ENCODE measurements at regions not wholly inside any gene's neighbourhood (a gene's known extent, or its start where the extent isn't known, plus 50 kb on each side); places are given as distances from the start of the nearest gene placed in this dataset.

DNA sequence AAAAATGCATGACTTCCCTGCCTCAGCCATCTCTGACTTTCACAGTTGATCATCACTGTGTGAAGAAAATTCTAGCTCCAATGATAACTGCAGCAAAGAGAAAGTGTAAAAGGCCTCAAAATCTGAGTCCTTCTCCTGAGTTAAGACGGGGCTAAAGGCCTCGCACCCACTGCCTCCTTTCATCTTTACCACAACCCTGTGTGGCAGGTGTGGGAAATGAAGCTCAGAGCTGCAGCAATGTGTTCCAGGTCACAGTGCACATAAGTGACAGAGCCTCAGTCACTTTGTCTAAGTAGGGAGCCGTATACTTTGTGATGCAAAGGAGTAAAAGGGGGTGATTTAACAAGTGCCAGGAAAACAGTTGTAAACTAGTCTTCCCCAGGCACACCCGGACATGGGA, 144.7 kb upstream of the TMCC3 start:
- Histone ChIP-seq H3K9ac (ENCODE audit: insufficient read depth in 1 of 2, low read length in 2 of 2) (no peak overlapping the region), H3K4me3 (no peak overlapping the region), H3K4me1 (ENCODE audit: control insufficient read depth in 5 of 5, insufficient read depth in 5 of 5, low read length in 5 of 5) (peaks cover 0 to 25% (median 5%) of the 10 kb centered on the region in 5 donors), H3K27ac (ENCODE audit: low read depth in 1 of 2, low read length in 1 of 2) (no peak overlapping the region), H3K9me3 (ENCODE audit: control insufficient read depth in 4 of 4, insufficient read depth in 3 of 4, low read length in 3 of 4) (no peaks in the 10 kb centered on the region), H3K27me3 (ENCODE audit: control insufficient read depth in 3 of 3, insufficient read depth in 3 of 3, low read length in 2 of 3) (no peaks in the 10 kb centered on the region), H3K36me3 (ENCODE audit: control insufficient read depth in 4 of 4, insufficient read depth in 4 of 4, low read length in 4 of 4) (no peaks in the 10 kb centered on the region)
- no peak for TF ChIP-seq CTCF (IDR thresholded peaks at IDR 0.05; ENCODE audit: control extremely low read depth, extremely low read depth)
- ATAC-seq (ENCODE audit: insufficient read depth, low FRiP score) (no peak), DNase-seq (no peak)
- 83 to 93% methylated on average over 4 of the region's 4 CpGs for WGBS, 2 donors

DNA sequence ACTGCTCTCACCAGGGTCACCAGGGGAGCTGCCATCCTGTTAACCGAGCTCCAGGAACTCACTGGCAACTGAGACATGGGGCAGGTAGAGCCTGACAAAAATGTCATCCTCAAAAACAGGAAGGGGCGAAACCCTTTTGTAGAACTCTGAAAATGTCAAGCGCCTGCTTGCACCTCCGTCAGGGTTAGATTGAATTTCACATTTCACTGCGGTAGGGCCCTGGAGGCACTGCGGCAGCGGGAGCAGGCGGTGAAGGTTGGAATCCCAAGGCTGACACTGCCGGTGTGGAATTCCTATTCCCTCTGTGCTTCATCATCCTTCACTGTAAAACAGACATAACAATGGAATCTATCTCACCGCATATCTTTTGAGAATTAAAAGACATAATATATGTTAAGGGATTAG, 142.8 kb upstream of the TMCC3 start:
- Histone ChIP-seq H3K9ac (ENCODE audit: insufficient read depth in 1 of 2, low read length in 2 of 2) (peak overlapping the region in 1 of 2 donors; percentile 62), H3K27ac (ENCODE audit: low read depth in 1 of 2, low read length in 1 of 2) (no peak overlapping the region), H3K27me3 (ENCODE audit: control insufficient read depth in 3 of 3, insufficient read depth in 3 of 3, low read length in 2 of 3) (no peaks in the 10 kb centered on the region), H3K36me3 (ENCODE audit: control insufficient read depth in 4 of 4, insufficient read depth in 4 of 4, low read length in 4 of 4) (no peaks in the 10 kb centered on the region), H3K4me1 (ENCODE audit: control insufficient read depth in 5 of 5, insufficient read depth in 5 of 5, low read length in 5 of 5) (peaks cover 0 to 28% (median 5%) of the 10 kb centered on the region in 5 donors), H3K4me3 (no peak overlapping the region), H3K9me3 (ENCODE audit: control insufficient read depth in 4 of 4, insufficient read depth in 3 of 4, low read length in 3 of 4) (no peaks in the 10 kb centered on the region)
- WGBS, 2 donors = 83% methylated on average over 10 of the region's 10 CpGs
- no peak for TF ChIP-seq CTCF (IDR thresholded peaks at IDR 0.05; ENCODE audit: control extremely low read depth, extremely low read depth)
- DNase-seq = peak in 2 of 3 donors; percentile 37 to 50
- no peak for ATAC-seq (ENCODE audit: insufficient read depth, low FRiP score)

- peak; percentile 88 to 97 (median 94) for DNase-seq
- Histone ChIP-seq H3K27ac (ENCODE audit: low read depth in 1 of 2, low read length in 1 of 2) (no peak overlapping the region), H3K9ac (ENCODE audit: insufficient read depth in 1 of 2, low read length in 2 of 2) (no peak overlapping the region), H3K4me1 (ENCODE audit: control insufficient read depth in 5 of 5, insufficient read depth in 5 of 5, low read length in 5 of 5) (peaks cover 0 to 28% (median 5%) of the 10 kb centered on the region in 5 donors), H3K36me3 (ENCODE audit: control insufficient read depth in 4 of 4, insufficient read depth in 4 of 4, low read length in 4 of 4) (no peaks in the 10 kb centered on the region), H3K4me3 (no peak overlapping the region), H3K9me3 (ENCODE audit: control insufficient read depth in 4 of 4, insufficient read depth in 3 of 4, low read length in 3 of 4) (no peaks in the 10 kb centered on the region), H3K27me3 (ENCODE audit: control insufficient read depth in 3 of 3, insufficient read depth in 3 of 3, low read length in 2 of 3) (no peaks in the 10 kb centered on the region)
- WGBS, 2 donors = 32 to 47% methylated on average over 6 of the region's 6 CpGs
- no peak for TF ChIP-seq CTCF (IDR thresholded peaks at IDR 0.05; ENCODE audit: control extremely low read depth, extremely low read depth)
- no peak for ATAC-seq (ENCODE audit: insufficient read depth, low FRiP score)
These were observed 142.3 kb upstream of the TMCC3 start for GRCh38 chr12:94792693-94793092.

DNA sequence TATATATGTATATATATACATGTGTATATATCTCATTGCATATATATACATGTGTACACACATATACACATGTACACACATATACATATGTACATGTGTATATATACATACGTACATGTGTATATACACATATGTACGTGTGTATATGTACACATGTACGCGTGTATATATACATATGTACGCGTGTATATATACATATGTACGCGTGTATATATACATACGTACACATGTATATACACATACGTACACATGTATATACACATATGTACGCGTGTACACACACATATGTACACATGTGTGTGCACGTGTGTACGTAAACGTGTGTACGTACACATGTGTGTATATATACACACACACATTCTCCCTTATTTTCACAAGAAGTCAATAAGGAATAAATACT, 141.6 kb upstream of the TMCC3 start:
- Histone ChIP-seq H3K4me1 (ENCODE audit: control insufficient read depth in 5 of 5, insufficient read depth in 5 of 5, low read length in 5 of 5) (peaks cover 0 to 28% (median 5%) of the 10 kb centered on the region in 5 donors), H3K9ac (ENCODE audit: insufficient read depth in 1 of 2, low read length in 2 of 2) (no peak overlapping the region), H3K4me3 (no peak overlapping the region), H3K27me3 (ENCODE audit: control insufficient read depth in 3 of 3, insufficient read depth in 3 of 3, low read length in 2 of 3) (no peaks in the 10 kb centered on the region), H3K27ac (ENCODE audit: low read depth in 1 of 2, low read length in 1 of 2) (no peak overlapping the region), H3K9me3 (ENCODE audit: control insufficient read depth in 4 of 4, insufficient read depth in 3 of 4, low read length in 3 of 4) (no peaks in the 10 kb centered on the region), H3K36me3 (ENCODE audit: control insufficient read depth in 4 of 4, insufficient read depth in 4 of 4, low read length in 4 of 4) (no peaks in the 10 kb centered on the region)
- DNase-seq (no peak), ATAC-seq (ENCODE audit: insufficient read depth, low FRiP score) (no peak)
- 92 to 93% methylated on average over 16 of the region's 16 CpGs for WGBS, 2 donors
- TF ChIP-seq CTCF (IDR thresholded peaks at IDR 0.05; ENCODE audit: control extremely low read depth, extremely low read depth) = no peak

All from lung (tissue), 11 donors.